GM20431 (cell line): ENCODE measurements at regions not wholly inside any gene's neighbourhood (a gene's known extent, or its start where the extent isn't known, plus 50 kb on each side); places are given as distances from the start of the nearest gene placed in this dataset.
"Not testable (repeated sequence)": the region's sequence is repeated elsewhere in the genome, so short reads cannot be mapped to it uniquely, and the experiment has no call there.

Source experiments
- in situ Hi-C: fragments of 300-500 bp; cut with MseI, MboI; formaldehyde crosslinking; loops from one replicate; pipeline ENCODE4 v1.15.0; 2020; ENCODE audit warnings: low sequenced_read_pairs; ENCODE audit not compliant: unreplicated experiment

GRCh38 chr5:100252944-100253343 lies 282.2 kb upstream of the FAM174A start:
- in situ Hi-C loops, result no loop called here

GRCh38 chr5:100252037-100252436 lies 283.1 kb upstream of the FAM174A start:
- in situ Hi-C loops, result no loop called here

GRCh38 chr5:100249884-100250269 lies 285.3 kb upstream of the FAM174A start:
- in situ Hi-C loops, result no loop called here

GRCh38 chr5:100249211-100249883 lies 285.8 kb upstream of the FAM174A start:
- in situ Hi-C loops, result no loop called here

GRCh38 chr5:100232736-100233135 lies 302.4 kb upstream of the FAM174A start:
- in situ Hi-C loops, result no loop called here

- in situ Hi-C loops, result no loop called here
Observed at GRCh38 chr5:100188778-100189177, 346.4 kb upstream of the FAM174A start.

- in situ Hi-C loops, result no loop called here
Observed at GRCh38 chr5:100188339-100188738, 346.8 kb upstream of the FAM174A start.

- in situ Hi-C loops, result no loop called here
Observed at GRCh38 chr5:100186181-100186580, 349.0 kb upstream of the FAM174A start.

- in situ Hi-C loops, result no loop called here
Observed at GRCh38 chr5:100182402-100182801, 352.8 kb upstream of the FAM174A start.

- in situ Hi-C loops, result no loop called here
Observed at GRCh38 chr5:100175346-100175745, 359.8 kb upstream of the FAM174A start.

GRCh38 chr5:100165309-100165708 lies 369.9 kb upstream of the FAM174A start:
- in situ Hi-C loops, result no loop called here

GRCh38 chr5:100161868-100162267 lies 373.3 kb upstream of the FAM174A start:
- in situ Hi-C loops, result no loop called here

GRCh38 chr5:100157066-100157465 lies 378.1 kb upstream of the FAM174A start:
- in situ Hi-C loops, result no loop called here

- in situ Hi-C loops, result no loop called here
Observed at GRCh38 chr5:100148239-100148638, 386.9 kb upstream of the FAM174A start.

- in situ Hi-C loops, result no loop called here
Observed at GRCh38 chr5:100142607-100143006, 392.6 kb upstream of the FAM174A start.

- in situ Hi-C loops, result no loop called here
Observed at GRCh38 chr5:100131161-100131560, 404.0 kb upstream of the FAM174A start.

GRCh38 chr5:100130307-100130706 lies 404.9 kb upstream of the FAM174A start:
- in situ Hi-C loops, result no loop called here

GRCh38 chr5:100119903-100120302 lies 415.3 kb upstream of the FAM174A start:
- in situ Hi-C loops, result no loop called here

- in situ Hi-C loops, result no loop called here
Observed at GRCh38 chr5:100110497-100110896, 424.7 kb upstream of the FAM174A start.

- in situ Hi-C loops, result no loop called here
Observed at GRCh38 chr5:100108883-100109282, 426.3 kb upstream of the FAM174A start.

GRCh38 chr5:100103592-100104119 lies 431.5 kb upstream of the FAM174A start:
- in situ Hi-C loops, result not testable (repeated sequence)

GRCh38 chr5:100101466-100101865 lies 433.7 kb upstream of the FAM174A start:
- in situ Hi-C loops, result not testable (repeated sequence)
